ENCODE measurements at regions not wholly inside any gene's neighbourhood (a gene's known extent, or its start where the extent isn't known, plus 50 kb on each side); places are given as distances from the start of the nearest gene placed in this dataset.
"Not testable (repeated sequence)": the region's sequence is repeated elsewhere in the genome, so short reads cannot be mapped to it uniquely, and the experiment has no call there.

DNA sequence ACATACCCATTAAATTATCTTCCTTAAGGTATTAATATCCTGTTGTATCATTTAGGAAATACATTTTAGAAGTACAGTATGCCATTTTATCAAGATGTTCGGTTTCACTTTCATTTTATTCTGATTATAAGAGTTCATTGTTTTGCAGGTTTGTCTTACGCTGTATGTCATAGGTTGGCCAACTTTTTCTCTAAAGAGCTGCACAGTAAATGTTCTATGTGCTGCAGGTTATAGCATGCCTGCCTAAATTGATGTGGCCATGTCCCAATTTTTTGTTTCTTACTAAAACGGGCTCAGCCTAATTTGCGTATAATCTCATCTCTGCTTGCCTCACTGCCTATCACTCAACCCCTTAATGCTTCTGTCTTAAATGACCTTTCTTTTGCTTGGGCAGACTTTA lies 126.4 kb downstream of the USP22 start:
- DNase-seq, result no peak

DNA sequence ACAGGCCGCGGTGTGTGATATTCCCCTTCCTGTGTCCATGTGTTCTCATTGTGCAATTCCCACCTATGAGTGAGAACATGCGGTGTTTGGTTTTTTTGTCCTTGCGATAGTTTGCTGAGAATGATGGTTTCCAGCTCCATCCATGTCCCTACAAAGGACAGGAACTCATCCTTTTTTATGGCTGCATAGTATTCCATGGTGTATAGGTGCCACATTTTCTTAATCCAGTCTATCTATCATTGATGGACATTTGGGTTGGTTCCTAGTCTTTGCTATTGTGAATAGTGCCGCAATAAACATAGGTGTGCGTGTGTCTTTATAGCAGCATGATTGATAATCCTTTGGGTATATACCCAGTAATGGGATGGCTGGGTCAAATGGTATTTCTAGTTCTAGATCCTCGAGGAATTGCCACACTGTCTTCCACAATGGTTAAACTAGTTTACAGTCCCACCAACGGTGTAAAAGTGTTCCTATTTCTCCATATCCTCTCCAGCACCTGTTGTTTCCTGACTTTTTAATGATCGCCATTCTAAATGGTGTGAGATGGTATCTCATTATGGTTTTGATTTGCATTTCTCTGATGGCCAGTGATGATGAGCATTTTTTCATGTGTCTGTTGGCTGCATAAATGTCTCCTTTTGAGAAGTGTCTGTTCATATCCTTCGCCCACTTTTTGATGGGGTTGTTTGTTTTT lies 125.1 kb downstream of the USP22 start:
- DNase-seq, result not testable (repeated sequence)

DNA sequence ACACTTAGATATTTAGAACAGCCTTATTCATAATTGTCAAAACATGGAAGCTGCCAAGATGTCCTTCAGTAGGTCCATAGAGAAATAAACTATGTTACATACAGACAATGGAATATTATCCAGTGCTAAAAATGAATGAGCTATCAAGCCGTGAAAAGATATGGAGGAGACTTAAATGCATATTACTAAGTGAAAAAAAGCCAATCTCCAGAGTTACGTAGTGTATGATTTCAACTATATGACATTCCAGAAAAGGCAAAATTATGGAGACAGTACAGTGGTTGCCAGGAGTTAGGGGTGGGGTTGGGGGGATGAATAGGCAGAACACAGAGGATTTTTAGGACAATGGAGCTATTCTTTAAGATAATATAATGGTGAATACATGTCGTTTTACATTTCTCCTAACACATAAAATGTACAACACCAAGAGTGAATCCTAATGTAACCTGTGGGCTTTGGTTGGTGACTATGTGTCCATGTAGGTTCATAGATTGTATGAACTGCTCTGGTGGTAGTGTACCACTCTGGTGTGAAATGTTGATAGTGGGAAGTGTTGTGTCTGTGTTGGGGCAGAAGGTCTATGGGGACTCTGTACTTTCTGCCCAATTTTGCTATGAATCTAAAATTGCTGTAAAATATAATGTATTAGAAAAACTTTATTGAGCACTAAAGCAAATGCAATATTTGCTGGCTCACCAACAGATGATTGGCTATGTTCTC lies 122.6 kb downstream of the USP22 start:
- DNase-seq, result no peak

DNA sequence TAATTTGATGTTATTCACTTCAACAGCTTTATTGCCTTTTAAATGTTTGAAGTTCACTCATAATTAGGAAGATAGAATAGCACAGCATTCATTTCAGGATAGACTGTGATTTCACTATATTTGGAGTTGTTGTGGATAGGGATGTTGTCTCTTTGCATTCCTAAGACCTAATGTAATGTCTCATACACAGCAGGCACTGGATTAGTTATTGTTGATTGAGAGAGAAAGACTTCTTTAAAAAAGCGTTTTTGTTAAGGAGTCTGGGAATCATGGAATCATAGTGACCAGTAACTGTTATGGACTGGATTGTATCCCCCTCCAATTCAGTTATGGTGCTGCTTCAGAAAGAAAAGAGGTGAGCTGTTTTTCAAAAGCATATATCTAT lies 122.0 kb downstream of the USP22 start:
- DNase-seq, result no peak

DNA sequence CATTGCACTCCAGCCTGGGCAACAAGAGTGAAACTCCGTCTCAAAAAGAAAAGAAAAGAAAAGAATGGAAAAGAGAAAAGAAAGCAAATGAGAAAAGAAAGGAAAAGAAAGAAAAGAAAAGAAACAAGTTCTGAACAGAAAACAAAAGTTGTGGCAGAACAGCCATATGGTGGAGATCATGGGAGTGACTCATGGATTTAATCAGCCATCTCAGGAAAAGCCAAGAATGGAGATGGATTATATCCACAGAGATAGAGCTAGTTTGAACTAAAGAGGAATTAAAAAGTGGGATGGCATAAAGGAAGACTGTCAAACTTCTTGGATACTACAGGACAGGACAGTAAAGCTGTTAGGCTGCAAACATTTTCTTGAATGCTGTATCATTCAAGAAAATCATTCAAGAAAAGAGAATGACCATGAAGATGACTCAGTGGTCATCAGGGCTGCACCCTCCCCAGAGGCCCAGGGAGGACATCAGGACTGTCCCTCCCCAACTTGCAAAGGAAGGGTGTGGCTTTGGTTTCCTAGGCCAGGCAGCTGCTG lies 120.6 kb downstream of the USP22 start:
- no peak for DNase-seq

DNA sequence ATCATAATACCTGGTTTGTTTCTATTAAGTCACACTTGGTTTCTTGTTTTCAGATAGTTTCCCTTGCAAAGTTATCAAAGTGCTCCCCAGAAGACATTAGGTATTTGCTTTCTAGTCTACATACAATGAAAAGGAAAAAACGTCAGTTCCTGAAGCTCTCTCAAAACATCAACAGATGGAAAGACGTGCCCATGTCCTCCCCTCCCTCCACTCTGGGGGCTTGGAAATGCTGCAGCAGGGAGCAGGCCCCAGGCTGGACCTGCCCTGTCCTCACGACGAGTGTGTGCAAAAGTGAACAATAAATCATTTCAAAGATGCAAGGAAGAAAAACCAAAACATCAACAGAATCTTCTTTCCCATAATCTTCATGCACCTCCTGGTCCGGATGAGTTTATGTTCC lies 118.5 kb downstream of the USP22 start:
- DNase-seq, result no peak

DNA sequence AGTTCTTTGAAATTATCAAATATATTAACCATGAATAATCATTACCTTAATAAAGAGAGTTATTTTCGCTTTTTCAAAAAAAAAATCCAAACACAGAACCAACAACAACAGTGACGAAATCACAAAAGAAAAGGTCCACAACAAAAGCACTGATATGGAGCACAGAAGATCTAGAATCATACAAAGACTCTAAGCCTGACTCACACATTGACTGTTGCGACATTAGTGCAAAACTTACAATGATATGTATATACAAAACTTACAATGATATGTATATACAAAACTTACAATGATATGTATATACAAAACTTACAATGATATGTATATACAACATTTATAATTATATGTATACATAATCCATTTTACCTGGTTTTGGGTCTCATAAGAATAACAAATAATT lies 117.7 kb downstream of the USP22 start:
- DNase-seq, result no peak

DNA sequence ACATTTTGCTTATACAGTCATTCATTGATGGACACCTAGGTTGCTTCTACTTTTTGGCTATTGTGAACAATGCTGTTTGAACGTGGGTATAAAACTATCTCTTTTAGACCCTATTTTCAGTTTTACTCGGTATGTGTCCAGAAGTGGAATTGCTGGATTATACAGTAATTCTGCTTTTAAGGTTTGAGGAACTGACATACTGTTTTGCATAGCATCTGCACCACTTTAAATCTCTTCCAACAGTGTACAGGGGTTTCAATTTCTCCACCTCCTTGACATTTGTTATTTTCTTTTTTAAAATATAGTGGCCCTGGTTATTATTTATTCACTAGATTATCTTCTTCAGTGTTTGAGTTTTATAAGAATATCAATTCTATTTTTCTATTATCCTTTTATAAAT lies 116.9 kb downstream of the USP22 start:
- no peak for DNase-seq

DNA sequence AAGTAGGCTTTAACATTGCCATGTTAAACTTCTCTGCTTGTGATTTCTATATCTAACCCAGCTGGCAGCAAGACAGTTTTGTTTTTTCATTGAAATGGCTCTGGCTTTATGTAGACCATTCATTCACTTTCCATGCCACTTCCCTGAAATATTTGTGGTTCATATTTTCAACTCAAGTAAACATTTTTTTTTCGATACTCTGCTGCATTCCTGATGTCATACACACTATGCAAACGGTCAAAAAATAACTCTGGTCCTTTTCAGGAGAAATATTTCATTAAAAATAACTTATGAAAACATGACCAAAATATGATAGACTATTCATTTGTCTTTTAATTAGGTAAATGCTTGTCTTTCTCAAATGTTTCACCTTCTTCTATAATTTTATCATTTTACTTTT lies 116.3 kb downstream of the USP22 start:
- no peak for DNase-seq

DNA sequence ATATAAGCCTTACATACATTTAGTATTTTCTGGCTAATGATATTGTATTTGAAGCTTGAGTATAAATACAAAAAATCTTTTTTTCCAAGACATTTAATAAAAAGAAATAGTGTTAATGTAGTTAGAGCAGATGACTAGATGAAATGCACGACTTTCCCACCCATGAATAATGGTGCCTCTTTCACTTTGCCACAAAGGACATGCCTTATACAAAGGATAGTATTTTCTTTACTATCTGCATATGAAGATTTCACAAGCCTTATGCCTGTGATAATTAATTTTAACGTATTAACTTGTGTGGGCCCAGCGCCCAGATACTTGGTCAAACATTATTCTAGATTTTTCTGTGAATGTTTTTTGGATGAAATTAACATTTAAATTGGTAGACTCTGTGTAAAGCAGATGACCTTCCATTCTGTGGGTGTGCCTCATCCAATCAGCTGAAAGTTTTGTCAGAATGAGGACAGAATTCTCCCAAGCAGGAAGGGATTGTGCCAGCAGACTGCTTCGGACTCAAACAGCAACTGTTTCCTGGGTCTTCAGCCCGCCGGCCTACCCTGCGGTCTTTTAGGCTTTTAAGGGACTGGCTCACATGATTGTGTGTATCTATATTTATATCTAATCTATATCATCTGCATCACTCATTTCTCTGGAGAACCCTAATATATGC lies 115.4 kb downstream of the USP22 start:
- no peak for DNase-seq

DNA sequence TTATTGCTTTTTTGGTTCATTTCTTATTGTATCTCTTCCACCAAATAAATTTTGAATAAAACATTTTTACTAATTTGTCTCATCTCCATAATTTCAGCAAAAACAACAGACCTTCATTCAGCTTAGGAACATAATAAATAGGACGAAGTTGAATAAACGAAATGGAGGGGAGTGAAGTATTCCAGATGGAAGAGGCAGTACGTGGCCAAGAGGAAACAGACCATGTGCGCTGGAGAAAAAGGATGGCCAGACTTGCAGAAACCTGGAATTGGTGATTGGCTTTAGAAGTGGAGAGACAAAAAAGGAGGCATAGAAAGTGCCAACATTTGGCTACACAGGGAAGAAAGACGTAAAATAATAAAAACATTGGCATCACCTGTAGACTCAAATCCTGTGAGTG lies 113.5 kb downstream of the USP22 start:
- no peak for DNase-seq

DNA sequence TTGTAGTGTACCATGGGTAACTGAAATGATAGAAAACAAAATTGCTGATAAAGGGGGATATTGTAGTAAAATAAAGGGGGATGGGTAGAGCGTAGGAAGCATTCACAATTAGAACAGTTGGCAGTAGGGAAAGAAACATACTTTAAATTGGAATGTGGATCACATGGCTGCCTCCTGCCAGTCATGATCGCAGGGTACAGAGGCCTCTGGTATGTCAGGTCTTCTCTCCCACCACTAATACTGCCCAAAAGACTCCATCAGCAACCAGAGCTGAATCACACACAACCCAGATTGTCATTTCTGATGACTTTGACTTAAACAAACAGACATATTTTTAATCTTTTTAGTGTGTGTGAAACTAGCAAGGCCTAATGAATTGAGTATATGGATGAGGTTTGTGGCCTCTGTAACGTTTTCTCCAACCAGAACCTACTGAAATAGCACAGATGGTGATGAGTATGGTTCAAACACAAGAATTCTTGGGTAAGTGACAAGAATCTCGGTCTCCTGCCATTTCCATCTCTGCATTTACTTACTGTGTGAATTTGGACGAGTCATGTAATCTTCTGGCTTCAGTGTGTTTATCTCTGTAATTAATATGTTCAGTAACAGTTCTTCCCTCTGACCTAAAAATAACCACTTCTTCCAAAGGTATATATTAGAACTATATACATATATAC lies 112.6 kb downstream of the USP22 start:
- DNase-seq, result no peak

DNA sequence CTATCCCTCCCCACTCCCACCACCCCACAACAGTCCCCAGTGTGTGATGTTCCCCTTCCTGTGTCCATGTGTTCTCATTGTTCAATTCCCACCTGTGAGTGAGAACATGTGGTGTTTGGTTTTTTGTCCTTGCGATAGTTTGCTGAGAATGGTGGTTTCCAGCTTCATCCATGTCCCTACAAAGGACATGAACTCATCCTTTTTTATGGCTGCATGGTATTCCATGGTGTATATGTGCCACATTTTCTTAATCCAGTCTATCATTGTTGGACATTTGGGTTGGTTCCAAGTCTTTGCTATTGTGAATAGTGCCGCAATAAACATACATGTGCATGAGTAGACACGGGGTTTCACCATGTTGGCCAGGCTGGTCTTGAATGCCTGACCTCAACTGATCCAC lies 109.8 kb downstream of the USP22 start:
- DNase-seq, result not testable (repeated sequence)

DNA sequence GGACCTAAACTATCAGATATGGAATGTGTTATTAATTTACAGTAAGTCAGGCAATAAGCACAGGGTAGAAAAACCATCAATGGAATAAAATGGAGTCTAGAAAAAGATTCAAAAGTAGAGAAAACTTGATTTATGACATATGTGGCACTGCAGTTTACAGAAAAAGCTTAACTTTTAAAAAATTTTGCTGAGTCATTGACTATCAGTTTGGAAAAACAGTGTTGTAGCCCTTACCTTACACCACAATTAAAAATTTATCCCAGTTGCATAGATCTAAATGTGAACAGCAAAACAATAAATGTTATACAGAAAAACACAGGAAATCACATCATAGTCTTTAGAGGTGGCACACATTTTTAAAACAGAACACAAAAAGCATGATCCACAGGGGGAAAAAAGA lies 108.5 kb downstream of the USP22 start:
- DNase-seq, result no peak

DNA sequence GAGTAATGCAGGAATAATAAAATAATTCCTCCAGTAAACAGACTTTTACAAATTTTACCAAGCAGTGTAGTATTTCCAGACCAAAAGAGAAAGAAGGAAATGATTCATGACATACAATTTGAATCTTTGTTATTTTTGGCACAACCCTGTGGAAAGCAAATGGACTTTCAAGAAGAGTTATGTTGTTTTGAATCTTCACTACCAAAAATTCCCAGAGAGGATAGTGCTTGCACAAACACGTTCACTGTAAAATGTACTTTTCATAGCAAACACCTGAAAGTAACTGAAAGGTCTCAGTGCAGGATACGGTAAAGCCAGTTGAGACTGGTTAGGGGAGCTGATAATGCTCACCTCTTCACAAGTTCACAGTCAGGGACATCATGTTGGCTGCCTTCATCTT lies 107.1 kb downstream of the USP22 start:
- DNase-seq, result no peak

DNA sequence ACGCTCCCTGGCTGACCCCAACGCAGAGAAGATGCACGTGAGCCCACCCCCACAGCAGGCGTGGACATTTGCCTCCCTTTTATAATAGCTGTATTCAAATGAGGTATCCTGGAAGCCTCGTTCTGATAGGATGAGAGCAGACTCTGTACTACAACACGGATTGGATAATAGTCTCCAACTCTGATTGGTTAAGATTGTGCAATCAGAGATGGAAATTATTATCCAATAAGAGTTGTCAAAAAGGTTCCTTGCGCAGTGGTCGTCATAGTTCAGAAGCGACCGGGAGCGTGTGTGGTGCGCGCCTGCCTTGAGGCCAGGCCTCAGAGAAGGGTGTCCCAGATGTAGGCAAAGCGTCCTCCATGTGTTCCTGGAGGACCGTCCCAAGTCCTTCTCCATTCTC lies 104.6 kb downstream of the USP22 start:
- no peak for DNase-seq

DNA sequence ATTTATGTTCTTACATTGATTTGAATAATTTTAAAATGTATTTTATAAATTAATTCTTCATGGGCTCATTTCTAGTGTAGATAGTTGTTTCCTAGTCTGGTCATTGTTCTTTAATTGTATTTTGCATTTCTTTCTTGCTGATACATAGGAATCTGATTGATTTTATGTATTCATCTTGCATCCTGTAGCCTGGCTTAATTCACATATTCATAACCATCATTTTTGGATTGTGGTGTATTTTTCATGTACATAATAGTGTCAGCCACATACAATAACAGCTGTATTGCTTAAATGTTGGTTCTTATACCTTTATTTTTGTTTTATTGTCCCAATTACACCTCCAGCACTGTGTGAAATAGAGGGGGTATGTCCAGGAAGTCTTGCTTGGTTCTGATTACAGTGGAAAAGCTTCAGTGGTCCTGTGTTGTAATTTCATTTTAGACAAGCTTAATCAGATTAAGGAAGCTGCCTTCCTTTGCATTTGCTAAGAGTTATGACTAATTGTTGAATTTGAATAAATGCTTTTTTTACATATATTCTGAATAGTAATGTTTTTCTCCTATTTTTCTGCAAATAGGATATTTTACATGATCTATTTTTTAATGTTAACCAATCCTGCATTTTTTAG lies 103.7 kb downstream of the USP22 start:
- no peak for DNase-seq

DNA sequence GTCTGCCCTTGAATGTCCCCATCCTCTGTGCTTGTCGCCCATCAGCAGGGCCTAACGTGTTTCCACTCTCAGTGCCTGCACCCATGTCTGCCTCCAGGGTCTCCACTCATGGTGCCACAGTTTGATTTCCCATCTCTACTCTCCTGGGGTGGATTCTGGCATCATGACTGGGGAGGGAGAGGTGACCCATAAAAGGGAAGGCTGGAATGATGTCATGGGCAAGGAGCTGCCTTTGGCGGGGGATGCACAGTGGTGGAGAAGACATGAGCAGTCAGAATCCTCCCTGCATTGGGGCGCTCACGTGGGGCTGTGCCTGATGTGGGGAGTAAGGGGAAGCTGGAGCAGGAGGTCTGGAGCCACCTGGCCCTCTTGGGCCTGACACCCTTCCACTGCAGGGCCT lies 100.9 kb downstream of the USP22 start:
- DNase-seq, result no peak

DNA sequence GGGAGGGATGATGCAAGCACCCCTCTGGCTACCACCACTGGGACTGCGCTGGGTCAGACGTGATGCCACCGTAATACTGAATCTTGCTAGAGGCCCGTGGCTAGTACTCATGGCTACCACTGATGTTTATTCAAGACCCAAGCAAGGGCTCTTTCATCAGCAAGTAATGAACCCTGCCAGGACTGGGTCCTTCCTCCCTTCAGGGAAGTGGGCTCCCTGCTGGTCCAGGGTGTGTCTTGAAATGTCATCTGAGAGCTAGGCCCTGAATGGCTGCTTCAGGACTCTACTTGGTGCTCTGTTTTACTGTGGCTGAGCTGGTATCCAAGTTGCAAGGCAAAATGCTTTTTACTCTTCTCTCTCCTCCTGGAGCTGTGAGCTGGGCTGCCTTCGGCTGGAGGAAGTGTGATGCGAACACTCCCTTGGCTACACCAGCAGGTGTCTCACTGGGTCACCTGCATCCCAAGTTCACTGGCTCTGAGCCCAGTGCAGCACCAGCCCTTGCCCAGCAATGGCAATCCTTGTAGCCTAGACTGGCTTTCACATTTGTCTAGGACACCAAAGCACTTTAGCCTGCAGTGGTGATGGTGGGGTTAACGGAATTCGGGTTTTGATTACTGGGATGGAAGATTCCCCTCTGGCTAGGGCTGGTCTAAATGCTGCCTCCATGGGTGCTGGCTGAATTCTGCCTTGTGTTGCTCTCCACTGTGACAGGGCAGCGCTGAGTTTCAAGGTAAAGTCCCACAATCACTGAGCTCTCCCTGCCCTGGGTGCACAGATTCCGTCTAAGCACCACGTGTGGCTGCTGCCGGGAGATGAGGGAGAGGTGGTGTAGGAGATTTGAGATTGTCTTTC lies 98.6 kb downstream of the USP22 start:
- DNase-seq, result no peak

DNA sequence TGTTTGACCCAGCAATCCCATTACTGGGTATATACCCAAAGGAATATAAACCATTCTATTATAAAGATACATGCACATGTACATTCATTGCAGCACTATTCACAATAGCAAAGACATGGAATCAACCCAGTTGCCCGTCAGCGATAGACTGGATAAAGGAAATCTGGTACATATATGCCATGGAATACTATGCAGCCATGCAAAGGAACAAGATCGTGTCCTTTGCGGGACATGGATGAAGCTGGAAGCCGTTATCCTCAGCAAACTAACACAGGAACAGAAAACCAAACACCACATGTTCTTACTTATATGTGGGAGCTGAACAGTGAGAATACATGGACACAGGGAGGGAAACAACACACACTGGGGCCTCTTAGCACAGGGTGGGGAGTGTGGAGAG lies 95.1 kb downstream of the USP22 start:
- not testable (repeated sequence) for DNase-seq

DNA sequence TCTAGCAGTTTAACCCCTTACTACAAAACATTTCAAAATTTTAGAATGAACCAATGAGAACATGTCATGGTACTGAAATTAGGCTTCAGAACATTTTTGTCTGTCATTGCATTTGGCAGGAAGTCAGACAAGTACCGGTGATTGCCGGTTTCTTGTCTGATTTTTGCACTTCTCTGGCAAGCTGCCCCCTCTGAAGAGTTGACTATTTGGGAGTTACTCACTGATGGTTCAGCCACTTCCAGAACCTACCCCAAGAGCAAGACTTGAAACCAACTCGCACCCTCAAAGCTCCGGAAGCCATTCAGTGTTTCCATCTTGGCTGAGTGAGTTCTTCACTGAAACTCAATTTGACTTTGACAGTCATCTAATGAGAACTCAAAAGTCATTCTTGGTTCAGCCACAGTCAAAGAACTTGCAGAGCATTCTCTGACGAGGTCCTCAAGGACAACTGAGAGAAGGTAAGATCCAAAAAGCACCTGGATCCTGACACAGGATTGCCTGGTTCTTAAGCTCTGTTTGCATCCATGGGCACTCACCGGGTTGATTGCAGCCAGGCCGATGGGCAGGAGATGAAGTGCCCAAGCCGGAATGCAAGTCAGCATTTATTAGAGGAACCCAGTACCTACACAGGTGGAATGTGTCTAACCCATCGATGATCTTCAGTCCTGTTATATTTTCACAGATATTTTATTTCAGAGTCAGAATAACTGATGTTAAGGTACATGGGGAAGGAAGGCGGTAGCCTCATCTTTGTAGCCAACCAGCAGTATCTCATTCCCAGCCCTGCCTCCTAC lies 93.6 kb downstream of the USP22 start:
- no peak for DNase-seq

All from activated CD4-positive, alpha-beta T cell treated with anti-CD3 and anti-CD28 coated beads for 4 hours (primary cell).